WTC11 (cell line): ENCODE measurements at regions not wholly inside any gene's neighbourhood (a gene's known extent, or its start where the extent isn't known, plus 50 kb on each side); places are given as distances from the start of the nearest gene placed in this dataset.

Experiments
- CTCF ChIP-seq: fragments of 200-600 bp; IDR thresholded peaks from 2 replicates; pipeline ENCODE4 v1.8.0; 2022; ENCODE audit warnings: antibody characterized with exemption
- ETV6 ChIP-seq: sonication (generic); formaldehyde crosslinking; IDR thresholded peaks from 2 replicates; pipeline ENCODE4 v1.8.1; 2022; ENCODE audit warnings: mild to moderate bottlenecking, missing genetic modification reagents
- MLX ChIP-seq: sonication (generic); formaldehyde crosslinking; IDR thresholded peaks from 2 replicates; pipeline ENCODE4 v1.8.1; 2023; ENCODE audit warnings: mild to moderate bottlenecking, missing genetic modification reagents, moderate library complexity
- ZNF232 ChIP-seq: sonication (generic); formaldehyde crosslinking; IDR thresholded peaks from 2 replicates; pipeline ENCODE4 v1.8.0; 2022; ENCODE audit warnings: mild to moderate bottlenecking, missing genetic modification reagents

- TF ChIP-seq MLX (CRISPR knock-in tag), result no peak
- no peak for TF ChIP-seq CTCF
- TF ChIP-seq ETV6, result no peak
- no peak for TF ChIP-seq ZNF232 (CRISPR knock-in tag)
These were observed 97.8 kb upstream of the NETO1 start for GRCh38 chr18:72965616-72966015.
